GM23248 (cell line): ENCODE measurements at regions not wholly inside any gene's neighbourhood (a gene's known extent, or its start where the extent isn't known, plus 50 kb on each side); places are given as distances from the start of the nearest gene placed in this dataset.

Experiments
- DNase-seq: peaks from one replicate; pipeline ENCODE4 v3.0.0-alpha.2; 2015
- H2AFZ ChIP-seq: fragments of 200-600 bp; sonication (generic); 2 replicates; pipeline ENCODE4 v1.6.1; 2016; ENCODE audit warnings: antibody characterized with exemption
- H3F3A ChIP-seq: fragments of 200-600 bp; sonication (generic); 2 replicates; pipeline ENCODE4 v1.6.1; 2016; ENCODE audit warnings: mild to moderate bottlenecking, antibody characterized with exemption, mixed run types; ENCODE audit not compliant: insufficient read depth
- H3K27ac ChIP-seq: fragments of 200-600 bp; sonication (generic); 2 replicates; pipeline ENCODE4 v1.5.1; 2016; ENCODE audit warnings: mild to moderate bottlenecking
- H3K27me3 ChIP-seq: fragments of 200-600 bp; sonication (generic); replicated peaks from 2 replicates; pipeline ENCODE4 v1.6.1; 2016; ENCODE audit warnings: mild to moderate bottlenecking; ENCODE audit not compliant: insufficient read depth
- H3K36me3 ChIP-seq: fragments of 200-600 bp; sonication (generic); 2 replicates; pipeline ENCODE4 v1.6.1; 2016; ENCODE audit warnings: low read depth, mild to moderate bottlenecking
- H3K4me1 ChIP-seq: fragments of 200-600 bp; sonication (generic); 2 replicates; pipeline ENCODE4 v1.6.1; 2016; ENCODE audit warnings: mild to moderate bottlenecking; ENCODE audit not compliant: insufficient read depth
- H3K4me2 ChIP-seq: fragments of 200-600 bp; sonication (generic); one replicate; pipeline ENCODE4 v1.6.1; 2016; ENCODE audit warnings: mild to moderate bottlenecking; ENCODE audit not compliant: unreplicated experiment
- H3K4me3 ChIP-seq: fragments of 200-600 bp; sonication (generic); 2 replicates; pipeline ENCODE4 v1.5.1; 2016; ENCODE audit warnings: mild to moderate bottlenecking
- H3K79me2 ChIP-seq: fragments of 200-600 bp; sonication (generic); 2 replicates; pipeline ENCODE4 v1.6.1; 2016; ENCODE audit warnings: mild to moderate bottlenecking; ENCODE audit not compliant: insufficient read depth
- H3K9ac ChIP-seq: fragments of 200-600 bp; sonication (generic); 2 replicates; pipeline ENCODE4 v1.6.1; 2016; ENCODE audit warnings: mild to moderate bottlenecking
- H3K9me2 ChIP-seq: fragments of 200-600 bp; sonication (generic); 2 replicates; pipeline ENCODE4 v1.6.1; 2016; ENCODE audit warnings: mixed run types, mild to moderate bottlenecking, moderate library complexity; ENCODE audit not compliant: insufficient read depth
- H3K9me3 ChIP-seq: fragments of 200-600 bp; sonication (generic); one replicate; pipeline ENCODE4 v1.6.1; 2017; ENCODE audit warnings: low read depth
- H4K20me1 ChIP-seq: fragments of 200-600 bp; sonication (generic); 2 replicates; pipeline ENCODE4 v1.6.0; 2016; ENCODE audit not compliant: insufficient read depth
- EZH2 ChIP-seq: fragments of 200-600 bp; sonication (generic); IDR thresholded peaks from 2 replicates; pipeline ENCODE4 v1.6.1; 2018; ENCODE audit warnings: antibody characterized with exemption, mild to moderate bottlenecking; ENCODE audit not compliant: insufficient read depth, poor library complexity, severe bottlenecking
- EZH2phosphoT487 ChIP-seq: fragments of 200-600 bp; sonication (generic); IDR thresholded peaks from 2 replicates; pipeline ENCODE4 v1.6.1; 2018; ENCODE audit warnings: antibody characterized with exemption, moderate library complexity, mild to moderate bottlenecking, low read depth; ENCODE audit not compliant: insufficient read depth
- WGBS, 2 experiments: methylation state at CpG; one replicate each; pipeline ENCODE4 v1.1.6; 2015 to 2017; ENCODE audit warnings: low lambda C conversion rate in 2 of 2, low coverage in 1 of 2; ENCODE audit errors: missing lambda C conversion rate in 2 of 2; 5-methylcytosine and 5-hydroxymethylcytosine counted together
- in situ Hi-C: fragments of 300-500 bp; cut with MboI; formaldehyde crosslinking; loops from 2 replicates; pipeline ENCODE4 v1.15.0; 2020

DNA sequence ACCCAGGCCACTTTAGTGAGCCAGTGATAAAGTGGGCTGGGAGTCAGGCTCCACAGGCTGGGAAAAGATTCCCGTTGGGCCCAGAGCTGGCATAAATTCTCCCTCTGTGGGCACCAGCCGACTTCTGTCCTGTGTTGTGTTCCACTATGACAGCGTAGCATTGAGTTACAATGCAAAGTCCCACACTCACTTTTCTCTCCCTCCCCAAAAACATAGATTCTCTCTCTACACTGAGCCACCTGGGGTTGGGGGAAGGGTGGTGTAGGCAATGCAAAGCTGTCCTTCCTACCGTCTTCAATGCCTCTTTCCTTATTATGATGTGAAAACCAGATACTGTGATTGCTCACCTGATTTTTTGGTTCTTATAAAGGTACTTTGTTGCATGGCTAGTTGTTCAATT is 566.2 kb downstream of the RAPGEF2 start:
- 6 to 9% methylated on average over 4 of the region's 4 CpGs for WGBS, 2 experiments
- H3K9me2 ChIP-seq: no peaks in the 10 kb centered on the region
- in situ Hi-C loops: no loop called here
- no peak overlapping the region for H2AFZ ChIP-seq
- no peak overlapping the region for H3K27ac ChIP-seq
- no peaks in the 10 kb centered on the region for H3K36me3 ChIP-seq
- H3K9ac ChIP-seq: no peak overlapping the region
- no peaks in the 10 kb centered on the region for H3F3A ChIP-seq
- H3K27me3 ChIP-seq: no peaks in the 10 kb centered on the region
- no peaks in the 10 kb centered on the region for H3K79me2 ChIP-seq
- DNase-seq: no peak
- TF ChIP-seq EZH2phosphoT487 (no peak), EZH2 (no peak)
- no peak overlapping the region for H3K4me2 ChIP-seq
- no peaks in the 10 kb centered on the region for H3K9me3 ChIP-seq
- no peak overlapping the region for H3K4me3 ChIP-seq
- H4K20me1 ChIP-seq: no peaks in the 10 kb centered on the region
- H3K4me1 ChIP-seq: no peaks in the 10 kb centered on the region

DNA sequence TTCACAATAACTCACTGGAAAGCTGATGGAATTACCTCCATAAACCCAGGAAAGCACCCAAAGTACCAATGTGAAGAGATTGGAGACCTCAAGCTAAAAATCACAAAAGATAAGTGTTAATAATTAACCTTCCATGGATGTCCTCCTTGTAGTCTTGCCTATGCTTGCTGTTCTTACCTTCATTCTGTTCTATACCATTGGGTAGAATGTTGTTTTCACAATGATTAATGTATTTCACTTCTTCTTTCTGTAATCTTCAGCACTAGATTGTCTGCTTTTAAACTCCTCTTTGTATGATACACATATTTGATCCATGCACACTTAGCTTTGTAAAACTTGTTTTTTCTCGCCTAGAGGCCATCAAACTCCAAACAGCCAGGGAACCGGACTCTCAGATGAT is 570.3 kb downstream of the RAPGEF2 start:
- DNase-seq: no peak
- no peaks in the 10 kb centered on the region for H3K9me3 ChIP-seq
- H2AFZ ChIP-seq: no peak overlapping the region
- H3K4me1 ChIP-seq: no peaks in the 10 kb centered on the region
- WGBS, 2 experiments: 0 to 3% methylated on average over 2 of the region's 2 CpGs
- no peaks in the 10 kb centered on the region for H3K9me2 ChIP-seq
- H3K4me3 ChIP-seq: no peak overlapping the region
- H3K27ac ChIP-seq: no peak overlapping the region
- H3K9ac ChIP-seq: no peak overlapping the region
- H4K20me1 ChIP-seq: no peaks in the 10 kb centered on the region
- H3F3A ChIP-seq: no peaks in the 10 kb centered on the region
- H3K36me3 ChIP-seq: no peaks in the 10 kb centered on the region
- no peaks in the 10 kb centered on the region for H3K79me2 ChIP-seq
- TF ChIP-seq EZH2 (no peak), EZH2phosphoT487 (no peak)
- H3K4me2 ChIP-seq: no peak overlapping the region
- in situ Hi-C loops: no loop called here
- H3K27me3 ChIP-seq: no peaks in the 10 kb centered on the region

DNA sequence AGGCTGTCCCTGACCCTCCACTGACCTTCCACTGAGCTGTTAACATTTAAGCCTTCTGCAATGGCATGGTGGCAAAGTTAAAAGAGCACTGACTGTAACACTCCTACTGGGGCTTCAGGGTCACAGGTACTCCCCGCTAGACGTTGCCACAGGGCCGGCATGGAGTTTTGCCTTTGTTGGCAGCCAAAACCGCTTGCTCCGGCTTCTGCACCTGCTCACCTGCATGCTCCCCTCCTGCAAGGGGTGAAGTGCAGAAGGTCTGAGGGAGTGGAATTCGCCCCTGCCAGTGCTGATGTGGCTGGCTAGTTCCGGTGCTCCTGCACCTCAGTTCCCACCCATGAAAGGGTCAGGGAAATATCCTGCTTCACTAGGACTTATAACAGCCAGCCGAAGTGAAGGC is 571.4 kb downstream of the RAPGEF2 start:
- no peak overlapping the region for H3K9ac ChIP-seq
- H3K4me3 ChIP-seq: no peak overlapping the region
- no peak overlapping the region for H2AFZ ChIP-seq
- no peaks in the 10 kb centered on the region for H4K20me1 ChIP-seq
- H3K36me3 ChIP-seq: no peaks in the 10 kb centered on the region
- in situ Hi-C loops: no loop called here
- 39 to 43% methylated on average over 8 of the region's 8 CpGs for WGBS, 2 experiments
- no peaks in the 10 kb centered on the region for H3K9me2 ChIP-seq
- no peaks in the 10 kb centered on the region for H3K9me3 ChIP-seq
- H3F3A ChIP-seq: no peaks in the 10 kb centered on the region
- no peak overlapping the region for H3K4me2 ChIP-seq
- no peak for TF ChIP-seq EZH2
- TF ChIP-seq EZH2phosphoT487: no peak
- no peaks in the 10 kb centered on the region for H3K27me3 ChIP-seq
- no peak overlapping the region for H3K27ac ChIP-seq
- no peaks in the 10 kb centered on the region for H3K79me2 ChIP-seq
- no peak for DNase-seq
- H3K4me1 ChIP-seq: no peaks in the 10 kb centered on the region

DNA sequence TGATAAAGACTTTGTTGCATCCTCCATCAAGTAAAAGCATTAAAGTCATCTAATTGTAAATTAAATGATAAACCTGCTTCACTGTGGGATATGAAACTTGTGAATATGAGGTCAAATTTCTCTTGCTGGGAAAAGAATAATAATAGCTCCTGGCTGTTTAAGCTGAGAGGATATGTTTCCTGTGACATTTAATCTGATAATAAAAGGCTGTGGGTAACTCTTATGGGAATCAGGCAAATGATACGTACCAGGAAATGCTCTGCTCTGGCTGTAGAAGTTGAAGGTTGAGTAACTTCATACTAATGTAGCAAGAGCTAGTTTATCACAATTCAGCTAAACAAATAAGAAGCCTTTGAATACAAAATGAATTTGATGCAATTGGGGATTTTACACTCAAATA is 574.6 kb downstream of the RAPGEF2 start:
- DNase-seq: no peak
- in situ Hi-C loops: no loop called here
- no peaks in the 10 kb centered on the region for H3F3A ChIP-seq
- H3K9ac ChIP-seq: no peak overlapping the region
- H3K4me3 ChIP-seq: no peak overlapping the region
- no peak overlapping the region for H3K27ac ChIP-seq
- H3K79me2 ChIP-seq: no peaks in the 10 kb centered on the region
- 0 to 9% methylated on average over 1 of the region's 1 CpG for WGBS, 2 experiments
- H3K36me3 ChIP-seq: no peaks in the 10 kb centered on the region
- H3K9me2 ChIP-seq: no peaks in the 10 kb centered on the region
- H3K4me2 ChIP-seq: no peak overlapping the region
- H2AFZ ChIP-seq: no peak overlapping the region
- no peak for TF ChIP-seq EZH2phosphoT487
- no peak for TF ChIP-seq EZH2
- no peaks in the 10 kb centered on the region for H4K20me1 ChIP-seq
- no peaks in the 10 kb centered on the region for H3K27me3 ChIP-seq
- no peaks in the 10 kb centered on the region for H3K9me3 ChIP-seq
- H3K4me1 ChIP-seq: no peaks in the 10 kb centered on the region

DNA sequence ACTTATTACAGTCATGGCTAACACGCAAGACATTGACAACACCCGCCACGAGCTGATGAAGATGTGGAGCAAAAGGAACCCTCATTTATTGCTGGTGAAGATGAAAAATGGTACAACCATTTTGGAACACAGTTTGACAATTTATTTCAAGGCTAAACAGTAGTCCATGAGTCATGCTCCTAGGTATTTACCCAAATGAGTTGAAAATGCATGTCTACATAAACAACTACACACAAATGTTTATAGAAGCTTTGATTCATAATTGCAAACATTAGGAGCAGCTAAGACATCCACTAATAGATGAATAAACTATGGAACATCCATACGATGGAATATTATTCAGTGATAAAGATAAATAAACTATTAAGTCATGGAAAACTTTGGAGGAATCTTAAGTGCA is 580.1 kb downstream of the RAPGEF2 start:
- 19 to 24% methylated on average over 4 of the region's 4 CpGs for WGBS, 2 experiments
- H3K4me3 ChIP-seq: no peak overlapping the region
- H3K9me2 ChIP-seq: no peaks in the 10 kb centered on the region
- H3K27ac ChIP-seq: no peak overlapping the region
- no peaks in the 10 kb centered on the region for H4K20me1 ChIP-seq
- H3K27me3 ChIP-seq: no peaks in the 10 kb centered on the region
- no peak for TF ChIP-seq EZH2
- no peak for TF ChIP-seq EZH2phosphoT487
- no peak overlapping the region for H2AFZ ChIP-seq
- no peak for DNase-seq
- no peaks in the 10 kb centered on the region for H3K79me2 ChIP-seq
- no peaks in the 10 kb centered on the region for H3K4me1 ChIP-seq
- no peaks in the 10 kb centered on the region for H3K9me3 ChIP-seq
- H3F3A ChIP-seq: no peaks in the 10 kb centered on the region
- H3K36me3 ChIP-seq: no peaks in the 10 kb centered on the region
- in situ Hi-C loops: no loop called here
- no peak overlapping the region for H3K4me2 ChIP-seq
- H3K9ac ChIP-seq: no peak overlapping the region
